PC-9 (cell line): ENCODE measurements at regions not wholly inside any gene's neighbourhood (a gene's known extent, or its start where the extent isn't known, plus 50 kb on each side); places are given as distances from the start of the nearest gene placed in this dataset.

ENCODE experiments used
- CTCF ChIP-seq: fragments of 200-600 bp; sonication (generic); conservative IDR thresholded peaks from 2 replicates; pipeline ENCODE4 v1.6.1; 2017; ENCODE audit warnings: mixed run types, antibody characterized with exemption, mild to moderate bottlenecking, moderate library complexity
- EZH2 ChIP-seq: fragments of 200-600 bp; sonication (generic); IDR thresholded peaks from 2 replicates; pipeline ENCODE4 v1.8.0; 2017; ENCODE audit warnings: antibody characterized with exemption, low read depth

GRCh38 chrX:1749499-1749898 lies 134.6 kb downstream of the ASMT start:
- no peak for TF ChIP-seq CTCF
- no peak for TF ChIP-seq EZH2
